IMR-90 (cell line): ENCODE measurements at regions not wholly inside any gene's neighbourhood (a gene's known extent, or its start where the extent isn't known, plus 50 kb on each side); places are given as distances from the start of the nearest gene placed in this dataset.

ENCODE experiments used
- ATAC-seq: fragments of 200-7000 bp; cut with Tn5 transposase; 2 replicates; pipeline ENCODE4 v1.9.1; 2020; ENCODE audit warnings: low read depth, mild to moderate bottlenecking, moderate library complexity
- BruUV-seq: library from RNA; stranded (reverse); fragments of 400-500 nt; replicated peaks from 2 replicates; lab custom pipeline; 2021; lab: Mats Ljungman, UMichigan
- CTCF ChIA-PET: fragments of 300-600 bp; formaldehyde crosslinking; extraction: SDS; loops from one replicate; lab custom pipeline; 2021; ENCODE audit warnings: antibody characterized with exemption; lab: Yijun Ruan, JAX
- POLR2A ChIA-PET: fragments of 300-600 bp; sonication (Branson Sonifier 250); formaldehyde crosslinking; loops from one replicate; lab custom pipeline; 2022; ENCODE audit warnings: antibody characterized with exemption; ENCODE audit not compliant: unreplicated experiment; lab: Charles Lee
- DNase-seq: peaks from one replicate; pipeline ENCODE4 v3.0.0; 2013
- H2AFZ ChIP-seq: replicated peaks from 2 replicates; pipeline ENCODE3; 2013; ENCODE audit warnings: low read length, mild to moderate bottlenecking; ENCODE audit not compliant: poor library complexity
- H2AK5ac ChIP-seq: 2 replicates; pipeline ENCODE4 v1.6.1; 2013; ENCODE audit warnings: low read depth, low read length, inconsistent platforms
- H2AK9ac ChIP-seq: replicated peaks from 2 replicates; pipeline ENCODE3; 2013; ENCODE audit warnings: mild to moderate bottlenecking, low read depth, low read length, moderate library complexity; ENCODE audit not compliant: poor library complexity
- H2BK120ac ChIP-seq: 2 replicates; pipeline ENCODE4 v1.6.1; 2013; ENCODE audit warnings: low read depth, low read length, inconsistent platforms
- H2BK15ac ChIP-seq: 3 replicates; pipeline ENCODE4 v1.6.1; 2013; ENCODE audit warnings: low read depth, low read length, inconsistent platforms
- H2BK20ac ChIP-seq: 2 replicates; pipeline ENCODE4 v1.6.1; 2013; ENCODE audit warnings: low read depth, mild to moderate bottlenecking, inconsistent platforms, low read length, moderate library complexity
- H2BK5ac ChIP-seq: 2 replicates; pipeline ENCODE4 v1.6.1; 2013; ENCODE audit warnings: mild to moderate bottlenecking, low read depth, low read length, inconsistent platforms; ENCODE audit not compliant: poor library complexity, severe bottlenecking
- H3K14ac ChIP-seq: replicated peaks from 2 replicates; pipeline ENCODE4 v1.6.1; 2013; ENCODE audit warnings: low read depth, low read length, inconsistent platforms
- H3K18ac ChIP-seq: 2 replicates; pipeline ENCODE4 v1.6.1; 2013; ENCODE audit warnings: low read depth, low read length, control low read depth
- H3K23ac ChIP-seq: 2 replicates; pipeline ENCODE4 v1.6.1; 2013; ENCODE audit warnings: low read depth, low read length, inconsistent platforms
- H3K27ac ChIP-seq: 2 replicates; pipeline ENCODE4 v1.5.1; 2013; ENCODE audit warnings: mild to moderate bottlenecking, control low read depth, low read length; ENCODE audit not compliant: insufficient read depth
- H3K27me3 ChIP-seq: 2 replicates; pipeline ENCODE4 v1.6.1; 2013; ENCODE audit warnings: low read length; ENCODE audit not compliant: control insufficient read depth, insufficient read depth
- H3K36me3 ChIP-seq: 2 replicates; pipeline ENCODE4 v1.6.1; 2013; ENCODE audit warnings: low read length, mixed read lengths; ENCODE audit not compliant: control insufficient read depth, insufficient read depth
- H3K4ac ChIP-seq: 2 replicates; pipeline ENCODE4 v1.6.1; 2013; ENCODE audit warnings: low read depth, low read length, inconsistent platforms
- H3K4me1 ChIP-seq: 2 replicates; pipeline ENCODE4 v1.6.1; 2013; ENCODE audit warnings: low read length, mixed read lengths; ENCODE audit not compliant: control insufficient read depth, insufficient read depth
- H3K4me2 ChIP-seq: 2 replicates; pipeline ENCODE4 v1.6.1; 2013; ENCODE audit warnings: low read depth, mild to moderate bottlenecking, control low read depth, low read length, moderate library complexity
- H3K4me3 ChIP-seq: 2 replicates; pipeline ENCODE4 v1.5.1; 2013; ENCODE audit warnings: low read depth, mild to moderate bottlenecking, control low read depth, low read length, moderate library complexity; ENCODE audit not compliant: insufficient read depth
- H3K56ac ChIP-seq: 2 replicates; pipeline ENCODE4 v1.6.1; 2013; ENCODE audit warnings: low read length, inconsistent platforms; ENCODE audit not compliant: insufficient read depth; ENCODE audit errors: extremely low read depth
- H3K79me1 ChIP-seq, 2 experiments: 2 replicates each; pipeline ENCODE4 v1.6.1; 2013; ENCODE audit warnings: low read length in 2 of 2, inconsistent platforms in 1 of 2, low read depth in 1 of 2
- H3K9ac ChIP-seq: 2 replicates; pipeline ENCODE4 v1.6.1; 2013; ENCODE audit warnings: low read depth, low read length, control low read depth
- H3K9me1 ChIP-seq: 2 replicates; pipeline ENCODE4 v1.6.1; 2013; ENCODE audit warnings: low read length, inconsistent platforms; ENCODE audit not compliant: insufficient read depth
- H3K9me3 ChIP-seq: 2 replicates; pipeline ENCODE4 v1.6.1; 2013; ENCODE audit warnings: low read length; ENCODE audit not compliant: control insufficient read depth, insufficient read depth
- H4K20me1 ChIP-seq: 2 replicates; pipeline ENCODE4 v1.6.1; 2013; ENCODE audit warnings: low read length, inconsistent platforms; ENCODE audit not compliant: insufficient read depth
- H4K5ac ChIP-seq: 2 replicates; pipeline ENCODE4 v1.6.1; 2013; ENCODE audit warnings: mild to moderate bottlenecking, low read depth, low read length, control low read depth
- H4K8ac ChIP-seq, 2 experiments: 2 replicates each; pipeline ENCODE4 v1.6.1; 2013; ENCODE audit warnings: low read depth in 2 of 2, low read length in 2 of 2, control low read depth in 1 of 2, inconsistent platforms in 1 of 2
- H4K91ac ChIP-seq: 2 replicates; pipeline ENCODE4 v1.6.1; 2013; ENCODE audit warnings: low read depth, low read length, inconsistent platforms; ENCODE audit not compliant: insufficient read depth
- MXI1 ChIP-seq: IDR thresholded peaks from 2 replicates; pipeline ENCODE4 v1.6.1; 2012; ENCODE audit warnings: low read depth, mild to moderate bottlenecking, low read length, moderate library complexity, borderline replicate concordance
- WGBS, 2 experiments: methylation state at CpG; one replicate each; pipeline versions ENCODE4 v1.1.5 to v1.1.7; 2013; ENCODE audit warnings: missing lambda C conversion rate in 2 of 2; ENCODE audit not compliant: insufficient read length in 1 of 2; ENCODE audit errors: extremely low coverage in 2 of 2; 5-methylcytosine and 5-hydroxymethylcytosine counted together
- dilution Hi-C: fragments of 300-500 bp; cut with HindIII; formaldehyde crosslinking; loops from one replicate; pipeline ENCODE4 v1.14.3; 2018; ENCODE audit warnings: low sequenced_read_pairs; ENCODE audit not compliant: unreplicated experiment
- in situ Hi-C: fragments of 300-500 bp; cut with MboI; formaldehyde crosslinking; loops from 3 replicates; pipeline ENCODE4 v1.14.3; 2019; ENCODE audit warnings: low sequenced_read_pairs, inconsistent platforms, mixed read lengths
- intact Hi-C: fragments of 100-400 bp; cut with micrococcal nuclease; formaldehyde crosslinking; loops from 2 replicates; pipeline ENCODE4 v1.10.0; 2022

DNA sequence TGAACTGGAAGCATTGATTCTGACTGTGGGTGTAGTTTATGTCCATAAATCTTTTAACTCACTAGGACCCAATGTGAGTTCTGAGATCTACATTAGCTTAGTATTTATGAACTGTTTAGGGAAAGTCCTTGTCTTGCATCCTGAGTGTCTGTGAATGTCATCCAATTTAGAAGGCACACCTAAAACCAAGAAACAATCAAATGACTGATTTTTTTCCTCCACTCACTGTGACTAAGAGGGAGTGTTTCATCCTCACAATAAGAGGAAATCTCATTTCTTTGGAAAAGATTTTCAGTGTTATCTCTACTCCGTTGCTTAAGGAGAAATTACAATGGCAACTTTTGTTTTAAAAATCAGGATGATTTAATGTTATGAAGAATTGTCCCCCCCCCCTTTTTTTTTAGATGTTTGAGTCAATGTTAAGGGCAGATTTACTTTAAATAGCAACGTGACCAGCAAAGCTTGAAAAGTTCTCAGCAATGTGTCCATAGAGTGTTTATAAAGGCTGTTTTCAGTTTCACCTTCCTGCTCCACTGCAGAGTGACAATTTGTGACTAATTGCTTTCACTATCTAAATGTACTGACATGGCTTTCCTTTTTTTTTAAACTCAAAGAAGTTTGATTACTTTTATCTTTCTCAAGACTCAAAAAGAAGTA is 173.0 kb downstream of the SPCS3 start:
- Histone ChIP-seq H2AK5ac (no peak overlapping the region), H3K9me3 (no peaks in the 10 kb centered on the region), H2AK9ac (no peak overlapping the region), H3K4me2 (peak overlapping the region; percentile 74; the same call in 1 of the 2 replicates), H2BK120ac (no peak overlapping the region), H3K9ac (no peak overlapping the region), H3K18ac (peak overlapping the region; percentile 59; the same call in 1 of the 2 replicates), H3K23ac (no peak overlapping the region), H3K4ac (no peak overlapping the region), H4K8ac (no peak overlapping the region; a peak in 1 of 4 replicates), H3K4me1 (no peaks in the 10 kb centered on the region), H3K4me3 (no peak overlapping the region), H4K91ac (no peak overlapping the region), H4K5ac (no peak overlapping the region), H3K27me3 (no peaks in the 10 kb centered on the region), H3K36me3 (no peaks in the 10 kb centered on the region), H4K20me1 (no peaks in the 10 kb centered on the region), H3K79me1 (no peaks in the 10 kb centered on the region), H2BK5ac (no peak overlapping the region), H3K56ac (no peak overlapping the region), H3K14ac (no peak overlapping the region), H3K9me1 (no peaks in the 10 kb centered on the region), H2BK20ac (no peak overlapping the region), H2BK15ac (no peak overlapping the region), H2AFZ (no peak overlapping the region), H3K27ac (no peak overlapping the region)
- in situ Hi-C loops (no loop called here), dilution Hi-C loops (no loop called here), intact Hi-C loops (no loop called here)
- no CpG with 5 or more reads among the region's 2 CpGs for WGBS, 2 experiments
- ATAC-seq (no peak), DNase-seq (peak; percentile 34)
- BruUV-seq = no TSS peak
- ChIA-PET CTCF (interaction anchor here (0.5 to 0.6 kb wide), 2 partner anchors 555 to 601 kb away, joined by 3 read pairs; no protein-coding TSS in a partner anchor), POLR2A (no interaction called here)
- TF ChIP-seq MXI1 = no peak
